Renal cortical epithelial cell (primary cell): ENCODE measurements at regions not wholly inside any gene's neighbourhood (a gene's known extent, or its start where the extent isn't known, plus 50 kb on each side); places are given as distances from the start of the nearest gene placed in this dataset.

Source experiments
- DNase-seq: peaks from one replicate; pipeline ENCODE4 v3.0.0-alpha.2; 2011; ENCODE audit warnings: low read depth

GRCh38 chr22:48715511-48715910, 1112.2 kb downstream of the BRD1 start:
- DNase-seq, result no peak

- no peak for DNase-seq
Measured at GRCh38 chr22:48714231-48714630, 1113.4 kb downstream of the BRD1 start.

- no peak for DNase-seq
Measured at GRCh38 chr22:48713272-48714205, 1114.1 kb downstream of the BRD1 start.

GRCh38 chr22:48712558-48713271, 1115.0 kb downstream of the BRD1 start:
- no peak for DNase-seq

DNA sequence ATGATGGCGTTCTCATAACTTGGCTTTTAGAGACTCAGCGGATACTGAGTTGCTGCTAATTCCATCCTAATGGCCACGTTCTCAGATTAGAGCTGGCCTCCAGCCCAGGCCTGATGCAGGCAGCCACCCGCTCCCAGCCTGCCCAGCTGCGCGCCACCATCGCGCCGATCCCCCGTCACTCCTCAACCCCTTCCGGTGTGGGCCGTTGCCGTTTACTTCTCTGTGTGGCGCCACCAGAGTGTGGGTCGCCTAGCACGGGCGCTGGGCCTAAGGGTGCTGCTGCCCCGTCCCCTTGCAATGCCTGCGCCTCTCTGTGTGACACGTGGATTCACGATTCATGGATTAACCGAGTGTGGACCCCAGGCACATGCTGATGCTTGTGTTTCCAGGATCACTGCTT, 1116.0 kb downstream of the BRD1 start:
- DNase-seq, result no peak

DNA sequence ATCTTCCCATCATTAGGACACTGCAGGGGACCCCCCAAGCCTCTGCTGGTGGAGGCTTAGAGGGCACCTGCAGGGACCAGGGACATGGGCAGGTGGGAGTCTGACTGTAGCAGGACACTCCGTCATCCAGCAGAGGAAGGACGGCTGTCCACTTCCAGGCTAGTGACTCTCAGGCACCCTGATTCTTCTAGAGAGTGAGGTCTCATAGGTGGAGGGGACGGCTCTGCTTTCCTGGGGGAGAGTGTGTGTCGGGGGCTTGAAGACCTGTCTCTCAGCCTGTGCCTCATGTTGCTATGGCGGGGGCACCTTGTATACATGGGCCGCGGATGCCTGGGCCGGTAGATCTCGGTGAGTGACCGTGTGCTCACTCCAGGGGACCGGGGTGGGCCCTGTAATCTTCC, 1116.6 kb downstream of the BRD1 start:
- DNase-seq, result no peak

- DNase-seq, result no peak
Measured at GRCh38 chr22:48710410-48710809, 1117.3 kb downstream of the BRD1 start.

DNA sequence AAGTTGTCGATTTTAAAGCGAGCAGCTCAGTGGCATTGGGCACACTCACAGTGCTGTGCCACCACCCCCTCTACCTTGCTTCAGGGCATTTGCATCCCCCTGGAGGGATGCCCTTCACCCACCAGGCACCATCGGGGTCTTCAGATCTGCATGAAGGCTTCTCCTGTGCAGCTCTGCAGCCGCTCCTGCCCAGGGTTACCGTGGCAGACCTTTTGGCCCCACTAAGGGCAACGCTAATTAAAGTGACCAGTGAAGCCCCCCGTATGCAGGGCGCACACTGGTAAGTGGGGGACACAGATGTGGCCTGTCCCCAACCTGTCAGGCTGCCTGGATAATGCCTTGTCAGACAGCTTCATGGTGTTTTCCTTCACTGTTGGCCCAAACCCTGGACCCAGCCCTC, 1117.7 kb downstream of the BRD1 start:
- DNase-seq, result no peak

DNA sequence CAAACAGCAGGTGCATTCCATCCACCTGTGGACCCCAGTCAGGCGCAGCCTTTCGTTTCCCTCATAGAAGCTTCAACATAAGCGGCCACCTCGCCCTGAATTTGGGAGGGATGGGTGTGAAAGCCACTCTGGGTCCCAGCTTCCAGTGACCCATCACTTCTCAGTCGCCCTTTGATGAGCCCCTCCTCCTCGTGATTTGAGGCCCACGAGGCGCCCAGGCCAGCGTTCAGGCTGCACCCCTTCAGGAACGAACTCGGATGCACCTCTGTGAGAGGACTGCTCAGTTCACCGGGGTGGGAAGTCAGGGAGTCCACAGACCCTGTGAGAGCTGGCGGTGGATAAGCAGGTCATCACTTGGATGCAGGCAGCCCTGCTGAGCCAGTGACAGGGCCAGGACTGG, 1118.2 kb downstream of the BRD1 start:
- no peak for DNase-seq

- no peak for DNase-seq
Measured at GRCh38 chr22:48708558-48709245, 1119.0 kb downstream of the BRD1 start.

DNA sequence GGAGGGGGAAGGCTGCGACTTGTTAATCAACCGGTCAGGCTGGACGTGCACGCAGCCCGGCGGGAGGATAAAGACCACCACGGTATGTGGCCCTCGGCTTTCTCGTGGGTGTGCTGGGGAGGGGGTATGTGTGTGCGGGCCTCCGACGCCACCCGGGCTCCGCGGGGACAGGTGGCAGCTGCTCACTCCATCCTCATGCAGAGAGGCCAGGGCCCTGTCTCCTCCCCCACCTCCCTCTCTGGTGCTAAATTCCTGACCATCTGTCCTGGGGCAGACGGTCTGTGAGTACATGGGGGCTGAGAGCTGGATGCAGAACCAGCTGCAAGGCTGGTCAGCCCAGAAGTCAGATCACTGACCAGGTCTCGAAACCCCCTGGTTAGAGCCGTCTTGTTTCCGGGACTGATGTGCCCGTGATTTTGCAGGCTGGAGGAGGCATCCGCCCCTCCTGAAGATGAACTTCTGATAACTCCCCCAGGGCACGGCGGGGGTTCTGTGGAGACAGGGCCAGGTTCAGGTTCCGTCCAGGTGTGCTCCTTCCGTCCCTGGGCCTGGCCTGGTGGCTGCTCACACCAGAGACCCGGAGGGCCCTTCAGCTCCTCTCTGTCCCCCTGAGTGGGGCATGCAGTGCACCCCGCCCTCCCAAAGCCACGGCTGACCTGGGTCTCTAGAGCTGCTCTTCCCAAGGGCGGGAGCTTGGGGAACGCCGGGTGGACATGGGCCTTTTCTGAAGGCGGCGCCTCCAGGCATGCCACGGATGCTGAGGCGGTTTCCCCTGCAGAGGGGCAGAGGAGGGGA, 1119.7 kb downstream of the BRD1 start:
- no peak for DNase-seq

DNA sequence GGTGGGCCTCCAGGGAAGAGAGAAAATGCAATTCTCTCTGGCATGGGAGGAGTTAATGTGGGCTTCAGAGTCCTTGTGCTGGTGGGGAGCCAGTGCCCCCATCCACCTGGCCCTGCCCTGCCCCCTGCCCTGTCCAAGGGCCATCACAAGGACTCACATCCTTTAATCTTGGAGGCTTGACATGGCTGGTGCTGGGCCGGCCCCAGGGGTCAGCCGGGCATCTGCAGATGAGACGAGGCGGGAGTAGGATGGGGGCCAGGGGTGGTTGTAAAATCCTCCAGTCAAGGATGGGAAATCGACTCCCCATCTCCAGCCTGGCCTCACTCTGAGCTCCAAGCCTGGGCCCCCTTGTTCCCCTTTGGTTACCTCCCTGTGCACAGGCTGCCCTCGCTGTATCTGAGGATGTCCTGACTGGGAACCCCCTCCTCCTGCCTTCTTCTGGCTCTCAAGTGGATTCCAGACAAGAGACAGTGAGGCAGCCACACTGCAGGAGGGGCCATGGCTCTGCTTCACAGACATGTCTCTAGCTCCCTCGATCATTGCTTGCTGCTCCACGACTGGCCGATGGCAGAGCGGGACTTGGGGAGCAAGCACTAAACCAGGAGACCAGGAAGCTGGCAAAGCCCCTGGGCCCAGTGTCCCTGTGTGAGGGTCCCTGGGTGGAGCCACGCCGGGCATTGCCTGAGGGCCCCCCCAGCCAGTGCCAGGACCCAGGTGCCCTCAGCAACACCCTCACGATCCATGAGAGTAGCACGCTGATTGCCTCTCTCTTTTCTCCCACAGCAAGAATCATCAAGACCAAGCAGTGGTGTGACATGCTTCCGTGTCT, 1120.5 kb downstream of the BRD1 start:
- DNase-seq, result no peak

DNA sequence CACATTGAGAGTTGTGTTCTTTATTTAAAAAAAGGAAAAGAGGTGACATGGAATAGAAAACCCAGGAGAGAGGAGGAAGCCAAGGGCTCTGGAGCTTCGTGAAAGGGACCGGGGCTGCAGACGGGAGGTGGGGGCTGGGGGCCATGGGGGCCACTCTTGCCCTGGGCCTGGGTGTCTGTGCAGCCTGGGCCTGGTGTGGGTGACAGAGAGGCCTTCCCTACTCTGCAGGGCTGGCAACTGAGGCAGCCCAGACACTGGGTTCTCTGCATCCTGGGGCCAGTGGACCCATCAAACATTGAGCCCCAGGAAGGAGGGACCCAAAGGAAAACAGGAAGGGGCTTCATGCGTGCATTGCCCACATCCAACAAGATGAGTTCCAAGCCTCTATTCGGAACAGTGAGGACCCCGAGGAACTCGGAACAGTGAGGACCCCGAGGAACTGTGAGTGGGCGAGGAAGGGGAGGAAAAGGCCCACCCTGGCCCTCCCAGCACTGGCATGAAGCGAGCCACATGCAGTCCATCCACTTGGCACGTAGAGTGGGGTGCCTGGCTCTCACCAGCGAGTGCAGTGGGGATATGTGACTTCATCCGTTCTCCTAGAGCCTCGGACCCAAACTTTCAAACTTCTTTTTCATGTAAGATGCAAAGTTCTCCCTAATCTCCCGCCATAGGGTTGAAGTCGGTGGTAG, 1121.6 kb downstream of the BRD1 start:
- no peak for DNase-seq

DNA sequence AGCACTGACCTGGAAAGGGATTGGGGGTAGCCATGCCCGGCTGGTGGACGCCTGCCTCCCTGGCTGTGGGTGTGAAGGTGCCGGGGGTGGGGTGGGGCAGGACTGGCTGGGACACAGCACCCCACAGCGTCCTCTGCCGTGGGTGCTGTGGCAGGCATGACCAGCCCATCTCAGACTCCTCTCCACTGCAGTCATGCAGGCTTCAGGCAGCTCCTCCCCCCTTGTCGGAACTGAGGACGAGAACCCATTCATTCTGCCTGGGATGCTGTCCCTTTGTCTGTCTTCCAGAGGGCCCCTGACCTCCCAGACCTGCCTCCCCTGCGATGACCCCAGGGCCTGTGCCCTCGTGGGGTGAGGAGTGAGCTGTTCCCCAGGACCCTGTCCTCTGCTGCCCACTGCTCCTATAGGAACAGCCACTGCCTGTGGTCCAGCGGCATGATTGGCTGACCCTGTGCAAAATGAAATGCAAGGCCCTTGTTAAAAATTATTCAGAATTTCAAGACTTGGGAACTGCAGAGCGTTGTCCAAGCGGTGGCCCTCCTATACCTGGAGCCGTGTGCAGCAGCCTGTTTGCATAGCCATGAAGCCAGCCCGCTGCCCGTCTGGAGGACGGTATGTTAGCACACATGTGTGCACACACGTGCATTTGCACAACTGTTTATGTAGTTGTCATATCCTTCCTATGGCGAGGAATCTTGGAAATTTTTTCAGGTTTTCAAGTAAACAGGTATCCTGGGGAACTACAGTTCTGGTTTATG, 1122.3 kb downstream of the BRD1 start:
- no peak for DNase-seq

- DNase-seq, result no peak
Measured at GRCh38 chr22:48704335-48704734, 1123.3 kb downstream of the BRD1 start.

DNA sequence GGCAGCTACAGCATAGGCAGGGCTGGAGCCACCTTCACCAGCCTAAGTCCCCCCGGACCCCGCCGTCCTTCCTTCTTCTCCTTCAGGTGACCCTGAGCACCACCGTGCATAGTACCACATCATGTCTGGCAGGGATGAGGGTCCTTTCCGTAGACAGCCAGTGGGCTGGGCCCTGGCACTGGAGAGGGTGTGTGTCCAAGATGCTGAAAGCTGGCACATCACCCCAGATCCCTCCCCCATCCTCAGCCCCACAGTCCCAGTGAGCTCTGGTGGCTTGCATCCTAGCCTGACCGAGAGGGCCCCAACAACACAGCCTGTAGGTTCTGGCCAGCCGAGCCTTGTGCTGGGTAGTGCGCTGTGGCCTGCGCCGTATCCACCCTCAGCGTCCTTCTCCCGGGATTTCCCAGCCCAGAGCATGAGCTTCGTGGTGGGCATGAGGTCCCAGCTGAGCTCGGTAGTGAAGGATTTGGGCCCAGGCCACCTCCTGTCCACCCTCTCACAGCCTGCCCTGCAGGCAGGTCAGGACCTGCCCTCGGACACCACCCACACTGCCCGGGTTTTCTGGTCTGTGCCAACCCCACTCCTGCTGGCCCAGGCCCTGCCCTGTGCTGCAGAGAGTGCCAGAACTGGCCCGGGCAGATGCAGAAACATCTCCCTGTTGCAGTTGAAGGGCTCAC, 1124.3 kb downstream of the BRD1 start:
- no peak for DNase-seq

DNA sequence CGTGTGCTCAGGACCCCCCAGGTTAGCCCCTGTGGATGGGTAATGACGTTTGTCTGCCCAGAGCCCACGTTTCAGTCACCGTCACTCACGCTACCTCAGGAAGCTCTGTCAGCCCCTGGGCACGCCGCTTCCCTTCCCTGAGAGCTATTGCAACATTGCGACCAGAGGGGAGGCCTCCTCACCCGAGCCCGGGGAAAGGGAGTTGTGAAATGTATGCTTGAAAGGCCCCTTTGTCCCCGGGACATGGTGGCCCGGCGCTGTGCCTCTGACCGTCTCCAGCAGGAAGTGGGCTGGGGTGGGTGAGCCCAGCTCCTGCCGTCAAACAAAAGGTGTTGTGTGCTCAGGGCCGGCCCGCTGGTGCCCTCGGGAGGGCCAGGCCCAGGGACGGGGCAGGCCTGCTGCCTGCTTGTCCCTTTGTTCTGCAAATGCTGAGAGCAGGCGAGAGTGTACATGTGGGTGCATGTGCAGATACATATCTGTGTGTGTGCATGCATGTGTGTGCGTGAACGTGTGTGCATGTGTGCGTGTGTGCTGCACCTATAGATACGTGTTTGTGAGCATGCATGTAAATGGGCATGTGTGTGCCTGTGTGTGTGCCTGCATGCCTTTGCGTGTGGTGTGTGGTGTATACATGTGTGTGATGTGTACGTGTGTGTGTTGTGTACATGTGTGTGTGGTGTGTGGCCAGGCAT, 1125.0 kb downstream of the BRD1 start:
- DNase-seq, result no peak

GRCh38 chr22:48701296-48702030, 1126.2 kb downstream of the BRD1 start:
- no peak for DNase-seq
